ENCODE measurements at regions not wholly inside any gene's neighbourhood (a gene's known extent, or its start where the extent isn't known, plus 50 kb on each side); places are given as distances from the start of the nearest gene placed in this dataset.
"Not testable (repeated sequence)": the region's sequence is repeated elsewhere in the genome, so short reads cannot be mapped to it uniquely, and the experiment has no call there.

DNA sequence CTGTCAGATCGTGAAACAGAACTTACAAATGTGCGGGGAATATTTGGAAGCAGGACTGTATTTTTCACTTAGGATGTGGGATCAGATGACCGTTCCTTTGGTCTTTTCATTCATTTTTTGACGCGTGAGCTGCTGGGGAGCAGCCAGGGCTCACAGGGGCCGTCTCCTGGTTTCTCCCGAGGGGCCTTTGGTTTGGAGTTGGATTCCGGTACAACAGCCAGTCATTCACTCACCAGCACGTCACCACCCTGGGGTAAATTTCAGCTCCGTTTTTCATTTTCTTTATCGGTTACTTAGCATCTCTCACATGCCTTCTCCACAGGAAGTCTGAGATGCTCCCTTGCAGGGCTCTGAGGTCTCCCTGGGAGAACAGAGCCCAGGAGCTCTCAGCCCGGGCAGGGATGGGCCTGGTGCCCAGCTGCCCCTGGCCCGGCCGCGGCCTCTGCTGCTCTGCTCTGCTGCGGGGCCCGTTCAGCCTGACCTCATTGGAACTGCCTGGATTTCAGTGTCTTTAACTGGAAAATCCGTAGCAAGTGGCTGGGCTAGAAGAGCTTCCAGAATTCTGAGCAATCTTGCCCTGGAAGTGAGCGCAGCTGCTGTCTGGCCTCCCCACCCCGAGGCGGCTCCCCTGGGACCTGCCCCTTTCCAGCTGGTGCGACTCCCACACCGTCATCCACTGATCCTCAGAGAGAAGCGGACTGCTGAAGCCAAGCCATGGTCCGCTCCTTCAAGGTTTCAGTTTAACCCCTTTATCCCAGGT is 335.6 kb downstream of the EIPR1 start:
- DNase-seq (ENCODE audit: low spot score), result no peak
- in situ Hi-C loops (cut with HindIII; ENCODE audit: low sequenced_read_pairs), result no loop called here

GRCh38 chr2:3041246-3041645 is 336.4 kb downstream of the EIPR1 start:
- in situ Hi-C loops (cut with HindIII; ENCODE audit: low sequenced_read_pairs), result no loop called here

DNA sequence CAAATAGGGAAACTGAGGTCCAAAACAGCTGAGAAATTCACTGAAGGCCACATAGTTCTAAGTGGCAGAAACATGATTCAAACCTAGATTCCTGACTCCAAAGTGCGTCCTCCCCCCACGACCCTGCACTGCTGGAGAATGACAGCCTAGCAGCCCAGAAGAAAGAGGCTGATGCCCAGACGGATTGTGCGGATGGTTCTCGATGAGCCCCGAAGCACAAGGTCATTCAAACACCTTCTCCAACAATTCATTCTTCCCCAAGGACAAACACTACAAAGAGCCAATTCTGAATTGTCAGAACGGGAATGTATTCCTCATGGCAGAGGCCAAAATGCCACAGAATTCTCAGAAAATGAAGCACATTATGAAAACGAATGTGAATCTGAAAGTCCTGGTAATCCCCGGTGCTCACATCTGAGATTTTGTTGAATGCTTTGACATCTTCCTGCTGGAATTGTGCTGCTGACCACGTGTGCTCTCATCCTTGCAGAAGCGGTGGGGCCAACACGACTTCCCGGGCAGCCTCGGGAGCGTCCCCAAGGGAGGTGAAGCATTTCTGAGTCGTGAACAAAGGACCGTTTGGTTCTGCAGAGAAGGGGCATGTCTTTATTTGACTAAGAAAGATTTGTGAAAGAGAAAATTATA is 337.0 kb downstream of the EIPR1 start:
- in situ Hi-C loops (cut with HindIII; ENCODE audit: low sequenced_read_pairs), result no loop called here

More at GRCh38 chr2:3041246-3041645, 336.4 kb downstream of the EIPR1 start:
- no peak for DNase-seq (ENCODE audit: low spot score)

DNA sequence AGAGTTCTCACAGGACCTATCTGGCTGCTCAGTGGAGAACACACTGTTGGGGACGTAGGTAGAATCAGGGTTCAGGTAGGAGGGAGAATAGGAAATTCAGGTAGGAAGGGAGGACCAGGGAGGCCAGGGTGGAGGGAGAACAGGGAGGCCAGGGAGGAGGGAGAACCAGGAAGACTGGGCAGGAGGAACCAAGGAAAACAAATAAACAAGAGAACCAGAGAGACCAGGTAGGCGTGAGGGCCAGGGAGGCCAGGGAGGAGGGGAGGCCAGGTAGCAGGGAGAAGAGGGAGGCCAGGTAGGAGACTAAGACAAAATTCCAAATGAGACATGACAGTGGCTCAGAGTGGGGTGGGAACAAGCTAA is 337.6 kb downstream of the EIPR1 start:
- DNase-seq (ENCODE audit: low spot score), result no peak
- in situ Hi-C loops (cut with HindIII; ENCODE audit: low sequenced_read_pairs), result no loop called here

More for the DNA sequence above, 337.0 kb downstream of the EIPR1 start:
- DNase-seq (ENCODE audit: low spot score), result no peak

DNA sequence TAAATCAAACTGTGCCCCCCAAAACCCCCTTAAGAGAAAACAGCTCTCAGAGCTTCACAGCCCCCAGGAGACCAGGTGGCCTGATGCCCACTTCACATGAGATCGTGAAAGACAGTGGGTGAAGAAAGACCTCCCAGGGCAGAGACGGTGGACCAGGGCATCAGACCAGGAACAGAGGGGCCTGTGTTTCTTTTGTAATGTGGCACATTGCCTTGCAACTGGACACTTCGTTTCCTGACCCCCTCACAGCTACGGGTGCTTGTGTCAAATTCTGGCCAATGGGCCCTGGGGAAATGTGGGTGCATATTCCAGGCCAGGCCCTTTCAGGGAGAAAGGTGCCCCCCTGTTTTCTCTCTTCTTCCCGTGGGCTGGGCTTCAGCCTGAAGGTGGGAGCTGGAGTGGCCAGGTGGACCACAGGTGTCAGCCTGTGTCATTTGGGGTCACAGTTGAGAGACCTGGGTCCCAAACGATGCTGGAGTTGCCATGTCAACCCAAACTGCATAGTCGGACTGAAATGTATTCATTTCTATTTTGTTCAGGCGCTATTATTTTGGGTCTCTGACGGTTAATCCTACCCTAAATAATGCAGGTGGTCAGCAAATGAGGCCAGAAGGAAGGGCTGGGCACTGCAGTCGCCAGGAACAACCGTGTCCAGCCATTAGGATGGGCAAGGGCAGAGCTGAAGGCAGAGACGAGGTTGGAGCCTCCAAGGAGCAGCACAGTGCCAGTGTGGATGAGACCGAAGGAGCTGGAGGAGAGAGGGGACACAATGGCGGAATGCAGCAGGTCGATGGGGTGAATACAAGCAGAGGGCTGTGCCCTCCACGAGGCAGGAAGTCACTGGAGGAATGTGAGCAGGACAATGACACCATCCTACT is 338.2 kb downstream of the EIPR1 start:
- no peak for DNase-seq (ENCODE audit: low spot score)
- in situ Hi-C loops (cut with HindIII; ENCODE audit: low sequenced_read_pairs), result no loop called here

GRCh38 chr2:3038636-3039035 is 339.0 kb downstream of the EIPR1 start:
- in situ Hi-C loops (cut with HindIII; ENCODE audit: low sequenced_read_pairs), result no loop called here

DNA sequence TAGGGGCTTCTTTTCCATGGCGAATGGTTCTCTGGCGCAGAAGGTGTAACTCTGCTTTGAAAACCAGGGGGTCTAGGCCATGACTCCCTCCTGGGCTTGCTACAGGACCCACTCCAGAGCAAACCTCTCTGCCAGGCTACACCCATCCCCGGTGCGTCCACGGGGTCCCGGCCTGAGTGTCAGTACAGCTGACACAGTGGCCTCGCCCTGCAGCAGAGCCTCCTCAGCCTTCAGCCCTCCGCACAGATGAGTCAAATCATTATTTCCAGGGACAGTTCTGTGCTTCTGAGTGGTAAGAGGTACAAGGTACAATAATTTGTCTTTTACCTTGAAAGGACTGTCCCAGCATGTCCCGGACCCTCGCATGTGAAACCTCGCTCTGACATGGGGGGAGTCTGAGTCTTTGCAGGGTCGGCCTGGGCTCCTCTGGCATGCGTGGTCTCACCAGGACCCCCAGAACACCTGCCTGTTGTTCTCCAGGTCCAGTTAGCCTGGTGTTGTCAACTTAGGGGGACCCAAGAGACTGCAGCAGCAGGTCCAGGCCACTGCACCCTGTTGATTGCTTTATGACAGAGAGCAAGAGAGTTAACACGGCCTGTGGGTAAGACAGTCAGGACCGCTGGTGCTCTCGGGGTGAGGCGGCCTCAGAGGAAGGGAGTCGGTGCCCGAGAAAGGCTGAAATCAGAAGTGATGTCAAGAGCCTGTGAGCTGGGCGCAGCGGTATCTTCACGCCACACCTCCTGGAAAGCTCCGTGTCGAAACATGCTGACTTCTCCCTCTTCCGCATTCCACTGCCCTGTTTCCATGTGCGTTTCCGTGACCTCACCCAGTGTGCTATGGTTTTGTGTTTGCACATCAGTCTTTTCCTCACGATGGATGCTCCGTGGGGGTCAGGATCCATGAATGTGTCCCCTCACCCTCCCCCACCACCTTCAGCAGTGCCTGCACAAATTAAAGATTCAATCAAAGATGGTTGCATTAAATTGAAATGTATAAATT is 340.1 kb downstream of the EIPR1 start:
- in situ Hi-C loops (cut with HindIII; ENCODE audit: low sequenced_read_pairs), result no loop called here
- no peak for DNase-seq (ENCODE audit: low spot score)

More at GRCh38 chr2:3038636-3039035, 339.0 kb downstream of the EIPR1 start:
- DNase-seq (ENCODE audit: low spot score), result no peak

- in situ Hi-C loops (cut with HindIII; ENCODE audit: low sequenced_read_pairs), result no loop called here
Observed at GRCh38 chr2:3036432-3037125, 341.0 kb downstream of the EIPR1 start.

DNA sequence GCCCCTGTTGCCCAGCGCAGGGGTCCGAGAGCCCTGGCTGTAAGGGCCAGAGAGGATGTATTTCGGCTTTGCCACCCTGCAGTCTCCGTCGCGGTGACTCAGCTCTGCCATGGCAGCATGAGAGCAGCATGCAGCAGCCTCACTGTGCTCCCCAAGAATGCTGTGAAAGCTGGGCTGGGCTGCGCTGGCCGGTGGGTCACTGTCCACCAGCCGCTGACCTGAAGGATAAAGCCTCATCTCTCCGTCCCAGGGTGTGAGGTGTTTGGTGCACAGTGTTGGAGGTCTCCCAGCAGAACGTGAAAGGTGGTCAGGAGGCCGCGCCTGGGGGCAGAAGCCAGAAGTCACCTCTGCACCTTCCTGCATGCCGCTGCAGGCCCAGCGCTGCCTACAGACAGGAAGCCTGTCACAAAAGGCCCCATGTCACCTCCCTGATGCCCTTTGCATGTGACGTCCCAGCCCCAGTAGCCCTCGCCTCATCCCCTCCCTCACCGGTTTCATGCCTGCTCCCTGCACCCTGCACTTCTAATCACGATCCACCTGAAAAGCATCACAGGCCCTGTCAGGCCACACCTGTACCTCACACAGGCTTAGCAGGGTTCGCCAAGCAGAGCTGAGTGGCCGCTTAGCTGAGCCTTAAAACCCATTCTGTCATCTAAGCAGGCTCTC is 342.1 kb downstream of the EIPR1 start:
- in situ Hi-C loops (cut with HindIII; ENCODE audit: low sequenced_read_pairs), result no loop called here
- DNase-seq (ENCODE audit: low spot score), result no peak

More at GRCh38 chr2:3036432-3037125, 341.0 kb downstream of the EIPR1 start:
- DNase-seq (ENCODE audit: low spot score), result no peak

- in situ Hi-C loops (cut with HindIII; ENCODE audit: low sequenced_read_pairs), result no loop called here
Observed at GRCh38 chr2:3034856-3035255, 342.8 kb downstream of the EIPR1 start.

GRCh38 chr2:3034396-3034795 is 343.2 kb downstream of the EIPR1 start:
- DNase-seq (ENCODE audit: low spot score), result no peak
- in situ Hi-C loops (cut with HindIII; ENCODE audit: low sequenced_read_pairs), result no loop called here

More at GRCh38 chr2:3034856-3035255, 342.8 kb downstream of the EIPR1 start:
- no peak for DNase-seq (ENCODE audit: low spot score)

- in situ Hi-C loops (cut with HindIII; ENCODE audit: low sequenced_read_pairs), result no loop called here
Observed at GRCh38 chr2:3033315-3033714, 344.3 kb downstream of the EIPR1 start.

GRCh38 chr2:3030791-3031190 is 346.8 kb downstream of the EIPR1 start:
- DNase-seq (ENCODE audit: low spot score); in situ Hi-C loops (cut with HindIII; ENCODE audit: low sequenced_read_pairs): not testable (repeated sequence)

More at GRCh38 chr2:3033315-3033714, 344.3 kb downstream of the EIPR1 start:
- DNase-seq (ENCODE audit: low spot score), result no peak

- no peak for DNase-seq (ENCODE audit: low spot score)
- in situ Hi-C loops (cut with HindIII; ENCODE audit: low sequenced_read_pairs), result no loop called here
Observed at GRCh38 chr2:3025984-3026383, 351.6 kb downstream of the EIPR1 start.

- in situ Hi-C loops (cut with HindIII; ENCODE audit: low sequenced_read_pairs), result no loop called here
- DNase-seq (ENCODE audit: low spot score), result no peak
Observed at GRCh38 chr2:3025261-3025660, 352.4 kb downstream of the EIPR1 start.

GRCh38 chr2:3024401-3024935 is 353.1 kb downstream of the EIPR1 start:
- DNase-seq (ENCODE audit: low spot score), result no peak
- in situ Hi-C loops (cut with HindIII; ENCODE audit: low sequenced_read_pairs), result no loop called here

DNA sequence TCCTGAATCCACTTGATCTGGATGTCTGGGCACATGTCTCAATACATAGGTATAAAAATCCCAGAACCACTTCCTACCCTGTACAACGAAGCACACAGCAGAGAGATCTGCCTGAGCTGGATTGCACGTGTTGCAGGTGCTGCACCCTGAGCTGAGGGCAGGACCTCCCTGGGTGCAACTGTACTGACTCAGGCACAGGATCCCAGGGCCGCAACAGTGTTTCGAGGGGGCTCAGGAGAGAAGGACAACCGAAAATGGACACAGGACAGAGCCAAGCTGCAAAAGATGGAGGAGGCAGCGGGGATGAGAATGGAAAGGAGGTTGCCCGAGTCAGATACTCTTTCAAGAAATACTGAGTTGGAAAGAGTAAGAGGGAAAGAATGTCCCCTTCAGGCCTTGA is 354.1 kb downstream of the EIPR1 start:
- no peak for DNase-seq (ENCODE audit: low spot score)
- in situ Hi-C loops (cut with HindIII; ENCODE audit: low sequenced_read_pairs), result no loop called here
